Central memory CD8-positive, alpha-beta T cell (primary cell): ENCODE measurements at regions not wholly inside any gene's neighbourhood (a gene's known extent, or its start where the extent isn't known, plus 50 kb on each side); places are given as distances from the start of the nearest gene placed in this dataset.
"Not testable (repeated sequence)": the region's sequence is repeated elsewhere in the genome, so short reads cannot be mapped to it uniquely, and the experiment has no call there.

Source experiments
- ATAC-seq: fragments of 150-1000 bp; cut with Tn5 transposase; replicated peaks from 2 replicates; pipeline ENCODE4 v1.10.0; 2022; ENCODE audit warnings: mild to moderate bottlenecking, moderate FRiP score, moderate number of reproducible peaks; ENCODE audit not compliant: poor library complexity, severe bottlenecking; ENCODE audit errors: extremely low read depth
- DNase-seq, 2 donors: peaks; one replicate each; pipeline ENCODE4 v3.0.0; 2021; ENCODE audit warnings: low spot score in 2 of 2
- H3K27ac Mint-ChIP-seq: one replicate; pipeline ENCODE4 v1.8.0; 2022; ENCODE audit warnings: low read depth, mild to moderate bottlenecking, moderate library complexity, mixed read lengths
- H3K27me3 Mint-ChIP-seq: one replicate; pipeline ENCODE4 v1.8.0; 2022; ENCODE audit warnings: mixed read lengths
- H3K36me3 Mint-ChIP-seq: one replicate; pipeline ENCODE4 v1.8.0; 2022; ENCODE audit warnings: mild to moderate bottlenecking, moderate library complexity, mixed read lengths; ENCODE audit not compliant: insufficient read depth
- H3K4me1 Mint-ChIP-seq: one replicate; pipeline ENCODE4 v1.8.0; 2022; ENCODE audit warnings: mixed read lengths
- H3K4me3 Mint-ChIP-seq: one replicate; pipeline ENCODE4 v1.8.0; 2022; ENCODE audit warnings: mild to moderate bottlenecking, moderate library complexity, mixed read lengths
- H3K9me3 Mint-ChIP-seq: one replicate; pipeline ENCODE4 v1.8.0; 2022; ENCODE audit warnings: mixed read lengths

DNA sequence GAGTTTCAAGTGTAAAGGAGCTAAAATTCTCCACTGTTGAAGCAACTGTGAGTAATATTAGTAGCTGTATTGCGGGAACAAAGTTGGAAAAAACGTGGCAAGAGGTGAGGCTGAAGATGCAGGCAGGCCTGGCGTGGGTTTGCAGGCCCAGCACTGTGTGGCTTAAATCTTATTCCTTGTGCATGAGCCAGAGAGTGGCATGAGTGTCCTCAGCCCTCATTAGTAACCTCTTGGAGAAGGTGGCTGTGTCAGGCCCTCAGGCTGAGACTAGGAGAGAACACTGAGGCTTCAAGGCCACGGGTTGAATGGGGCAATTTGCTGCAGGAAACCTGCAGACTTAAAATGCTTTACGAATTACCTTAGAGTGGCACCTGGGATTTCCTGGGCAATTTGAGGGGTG, 372.7 kb upstream of the CITED2 start:
- no peaks in the 10 kb centered on the region for H3K36me3 Mint-ChIP-seq
- H3K27me3 Mint-ChIP-seq, result no peaks in the 10 kb centered on the region
- no peak overlapping the region for H3K27ac Mint-ChIP-seq
- no peaks in the 10 kb centered on the region for H3K9me3 Mint-ChIP-seq
- DNase-seq (no peak), ATAC-seq (no peak)
- H3K4me3 Mint-ChIP-seq, result no peak overlapping the region
- no peaks in the 10 kb centered on the region for H3K4me1 Mint-ChIP-seq

DNA sequence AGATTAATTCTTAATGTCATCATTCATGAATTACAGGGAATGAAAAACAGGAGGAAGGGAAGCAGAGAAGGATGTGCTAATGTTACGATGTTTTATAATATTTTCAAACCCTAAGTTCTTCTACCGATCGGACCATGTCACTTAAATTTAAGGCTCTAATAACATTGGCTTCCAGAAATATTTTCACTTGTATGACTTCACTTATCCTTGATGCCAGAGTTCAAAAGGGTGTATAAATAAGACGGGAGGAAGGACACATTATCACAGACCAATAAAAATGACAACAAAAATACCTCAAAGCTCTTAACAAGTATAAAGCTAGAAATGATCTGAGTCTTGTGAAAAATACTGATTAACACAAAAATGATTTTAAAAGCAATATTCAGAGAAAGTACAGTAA, 370.4 kb upstream of the CITED2 start:
- no peaks in the 10 kb centered on the region for H3K27me3 Mint-ChIP-seq

DNA sequence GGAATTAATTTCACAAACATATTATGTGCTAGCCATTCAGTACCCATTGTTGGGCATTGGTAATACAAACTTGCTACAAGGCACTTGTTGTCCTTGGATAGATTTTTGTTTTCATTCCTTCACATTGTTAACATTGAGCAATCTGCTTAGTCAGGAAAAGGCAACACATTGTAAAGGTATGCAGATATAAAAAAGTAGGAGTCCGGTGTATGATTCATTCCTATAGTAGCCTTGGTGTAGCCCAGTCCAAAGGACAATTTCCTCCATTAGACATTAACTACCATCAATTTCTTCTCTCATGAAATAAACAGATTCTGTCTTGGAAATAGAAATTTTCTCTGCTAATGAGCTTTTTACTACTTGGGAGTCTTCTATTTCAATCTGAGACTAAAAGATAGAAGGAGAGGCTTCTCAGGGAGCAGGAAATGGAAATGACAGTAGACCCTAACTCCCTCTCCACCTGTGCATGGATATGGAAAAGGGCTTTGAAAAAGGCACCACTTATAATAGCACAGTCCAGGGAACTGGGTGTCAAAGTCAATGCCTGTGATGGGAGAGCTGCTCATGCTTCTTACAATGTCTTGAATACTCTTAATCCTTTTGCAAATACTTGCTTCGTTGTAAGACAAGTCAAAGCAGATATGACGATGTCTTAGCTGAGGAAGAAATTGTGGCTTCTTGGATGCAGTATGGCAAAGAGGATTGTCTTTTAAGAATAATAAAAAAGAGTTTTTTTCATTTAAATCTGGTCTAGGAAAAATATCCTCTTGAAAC, 369.4 kb upstream of the CITED2 start:
- DNase-seq (no peak), ATAC-seq (no peak)
- Mint-ChIP-seq H3K36me3 (no peaks in the 10 kb centered on the region), H3K4me3 (no peak overlapping the region), H3K4me1 (no peaks in the 10 kb centered on the region), H3K9me3 (no peaks in the 10 kb centered on the region), H3K27me3 (no peaks in the 10 kb centered on the region), H3K27ac (no peak overlapping the region)

More for the DNA sequence above, 370.4 kb upstream of the CITED2 start:
- Mint-ChIP-seq H3K4me1 (no peaks in the 10 kb centered on the region), H3K9me3 (no peaks in the 10 kb centered on the region), H3K36me3 (no peaks in the 10 kb centered on the region), H3K27ac (no peak overlapping the region), H3K4me3 (no peak overlapping the region)
- no peak for DNase-seq
- ATAC-seq, result no peak

DNA sequence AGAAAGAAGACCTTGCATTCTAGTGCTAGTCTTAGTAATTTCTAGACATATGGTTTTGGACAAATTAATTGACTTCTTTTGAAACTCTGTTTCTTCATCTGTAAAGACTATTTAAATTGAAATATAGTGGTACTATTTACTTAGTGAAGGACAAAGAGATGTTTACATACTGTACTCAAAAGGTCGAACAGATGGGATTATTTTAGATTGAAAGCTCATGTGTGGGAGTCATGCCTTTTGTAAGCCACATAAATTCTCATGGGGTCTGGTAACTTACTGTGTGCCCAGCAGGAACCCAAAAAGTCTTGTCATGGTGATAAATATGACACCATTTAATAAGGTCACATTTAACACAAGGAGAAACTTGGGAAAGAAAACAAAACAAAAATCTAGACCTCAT, 368.2 kb upstream of the CITED2 start:
- H3K36me3 Mint-ChIP-seq, result no peaks in the 10 kb centered on the region
- H3K27ac Mint-ChIP-seq, result no peak overlapping the region
- H3K27me3 Mint-ChIP-seq, result no peaks in the 10 kb centered on the region
- no peaks in the 10 kb centered on the region for H3K4me1 Mint-ChIP-seq
- DNase-seq (no peak), ATAC-seq (no peak)
- H3K4me3 Mint-ChIP-seq, result no peak overlapping the region
- H3K9me3 Mint-ChIP-seq, result no peaks in the 10 kb centered on the region

DNA sequence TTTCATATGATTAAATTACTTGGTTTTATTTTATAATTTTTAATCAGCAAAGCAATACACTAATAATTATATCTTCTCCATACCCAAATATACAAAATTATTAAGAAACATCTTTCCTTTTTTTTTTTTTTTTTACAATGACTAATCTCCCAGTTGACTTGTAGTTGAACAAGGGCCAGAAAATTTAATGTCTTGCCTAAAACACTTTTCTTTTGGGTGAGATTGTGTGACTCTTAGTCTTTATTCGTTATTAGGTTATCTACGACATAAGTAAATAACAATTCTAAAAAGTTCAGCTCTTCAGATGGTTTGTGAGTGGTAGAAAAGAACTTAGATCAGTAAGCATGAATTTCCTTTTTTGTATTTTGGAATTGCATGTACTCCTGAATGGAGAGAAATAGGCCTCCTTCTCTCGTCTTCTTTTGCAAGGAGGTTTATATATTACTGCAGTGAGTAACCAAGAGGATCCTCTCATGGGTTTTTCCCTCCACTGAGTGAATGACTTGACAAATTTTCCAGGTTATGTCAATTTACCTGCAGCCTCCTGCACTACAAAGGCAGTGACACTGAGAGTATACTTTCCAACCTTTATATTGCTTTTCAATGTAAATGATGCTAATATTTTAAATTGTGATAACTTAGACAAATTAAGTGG, 364.5 kb upstream of the CITED2 start:
- Mint-ChIP-seq H3K27me3 (peaks cover 9% of the 10 kb centered on the region), H3K4me3 (no peak overlapping the region), H3K4me1 (no peaks in the 10 kb centered on the region), H3K36me3 (no peaks in the 10 kb centered on the region), H3K27ac (no peak overlapping the region), H3K9me3 (no peaks in the 10 kb centered on the region)
- ATAC-seq, result no peak
- no peak for DNase-seq

DNA sequence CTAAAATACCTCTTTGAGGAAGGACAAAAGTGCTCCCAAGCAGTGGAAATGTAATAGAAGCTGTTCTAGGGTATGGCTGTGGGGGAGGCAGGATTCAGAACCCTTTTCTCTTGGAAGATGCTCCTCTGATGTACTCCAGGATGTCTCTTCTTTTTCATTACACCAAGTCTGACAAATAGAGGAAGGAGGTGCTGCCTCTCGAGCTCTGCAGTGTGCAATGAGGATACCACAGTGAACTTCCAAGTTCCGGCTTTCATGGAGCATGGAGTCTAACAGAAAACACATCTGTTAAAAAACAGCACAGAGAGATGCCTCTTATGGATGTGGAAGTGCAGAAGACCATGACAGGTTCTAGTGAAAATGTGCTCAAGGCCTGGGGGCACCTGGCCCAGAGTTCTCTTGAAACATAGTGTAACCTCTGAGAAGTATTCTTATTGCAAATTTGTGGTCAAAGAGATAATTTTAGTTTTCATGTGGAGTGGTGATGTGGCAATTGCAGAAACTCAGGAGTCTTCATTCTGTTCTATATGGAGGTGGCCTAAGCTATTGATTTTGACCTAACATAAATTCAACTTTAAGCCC, 362.0 kb upstream of the CITED2 start:
- no peak overlapping the region for H3K4me3 Mint-ChIP-seq
- ATAC-seq (no peak), DNase-seq (no peak)
- no peaks in the 10 kb centered on the region for H3K36me3 Mint-ChIP-seq
- H3K9me3 Mint-ChIP-seq, result no peaks in the 10 kb centered on the region
- peaks cover 25% of the 10 kb centered on the region for H3K27me3 Mint-ChIP-seq
- no peaks in the 10 kb centered on the region for H3K4me1 Mint-ChIP-seq
- H3K27ac Mint-ChIP-seq, result no peak overlapping the region

DNA sequence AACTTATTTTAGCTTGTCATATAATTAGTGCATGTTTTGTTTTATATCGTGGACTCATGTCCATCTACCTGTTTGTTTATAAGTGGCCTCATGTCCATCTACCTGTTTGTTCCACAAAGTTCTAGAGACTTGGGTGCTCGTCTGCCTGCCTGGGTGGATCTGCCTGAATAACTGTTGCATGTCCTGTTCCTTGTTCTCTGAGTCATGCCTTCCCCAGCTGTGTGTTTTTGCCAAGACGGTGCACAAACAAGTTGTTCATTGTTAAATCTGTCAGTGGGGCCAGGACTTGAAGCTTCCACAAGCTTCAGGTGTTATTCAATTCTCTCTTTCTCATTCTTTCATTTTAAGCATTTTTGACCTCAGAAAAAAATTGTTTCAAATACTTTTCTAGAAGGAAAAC, 358.0 kb upstream of the CITED2 start:
- no peak for ATAC-seq
- DNase-seq, result no peak
- Mint-ChIP-seq H3K27ac (no peak overlapping the region), H3K9me3 (no peaks in the 10 kb centered on the region), H3K27me3 (peaks cover 25% of the 10 kb centered on the region), H3K4me1 (no peaks in the 10 kb centered on the region), H3K4me3 (no peak overlapping the region), H3K36me3 (no peaks in the 10 kb centered on the region)

DNA sequence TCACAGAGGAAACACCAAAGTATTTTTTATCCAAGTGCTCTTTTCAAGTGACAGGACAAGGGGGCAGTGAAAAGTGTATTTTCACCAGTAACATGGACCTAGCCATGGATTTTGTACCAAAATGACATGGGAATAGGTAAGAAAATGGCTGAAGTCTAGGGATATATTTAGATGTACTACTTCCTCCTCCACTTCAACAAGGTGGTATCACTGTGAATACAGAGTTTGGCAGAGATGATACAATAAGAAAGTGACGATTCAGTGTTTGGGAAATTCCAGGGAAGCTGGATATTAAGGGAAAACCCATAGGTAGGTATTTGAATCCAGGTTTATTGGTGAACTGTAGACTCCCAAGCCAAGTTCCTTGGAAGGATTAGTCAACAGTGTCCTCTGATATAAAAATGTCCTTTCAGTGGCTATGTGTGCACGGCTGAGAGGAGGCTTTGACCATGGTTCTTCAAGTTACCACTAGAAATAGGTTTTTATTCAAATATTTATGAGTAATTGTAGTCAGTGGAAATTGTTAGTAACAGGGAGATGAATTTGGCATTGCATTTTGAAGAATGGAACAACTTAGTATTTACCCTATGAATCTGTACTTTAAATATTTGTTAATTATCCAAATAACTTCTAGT, 356.0 kb upstream of the CITED2 start:
- Mint-ChIP-seq H3K27ac (no peak overlapping the region), H3K4me1 (no peaks in the 10 kb centered on the region), H3K27me3 (peaks cover 25% of the 10 kb centered on the region), H3K4me3 (no peak overlapping the region), H3K36me3 (no peaks in the 10 kb centered on the region), H3K9me3 (no peaks in the 10 kb centered on the region)
- no peak for ATAC-seq
- DNase-seq, result no peak

DNA sequence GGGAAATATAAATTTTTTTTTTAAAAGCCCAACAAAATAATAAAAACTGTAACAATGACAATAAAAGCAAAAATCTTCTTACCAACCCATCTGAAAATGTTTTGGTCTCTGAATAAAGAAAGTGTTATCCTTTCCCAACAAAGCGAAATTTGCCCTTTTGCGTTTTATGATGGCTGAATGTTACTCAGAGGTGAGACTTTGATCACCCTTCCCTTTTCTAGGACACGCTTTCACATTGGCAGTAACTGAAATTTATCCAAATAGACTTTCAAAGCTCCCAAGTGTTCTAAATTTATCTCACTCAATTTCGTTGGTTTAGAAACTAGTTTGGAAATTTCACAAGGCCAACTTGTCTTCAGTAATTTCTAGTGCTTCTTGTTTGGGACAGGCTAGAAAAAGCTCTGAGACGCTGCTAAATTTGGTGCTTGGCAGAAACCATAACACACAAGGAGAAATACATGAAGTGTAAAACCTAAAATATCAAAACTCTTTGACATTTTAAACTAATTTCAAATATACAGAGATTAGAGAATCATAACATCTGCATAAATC, 354.5 kb upstream of the CITED2 start:
- ATAC-seq (no peak), DNase-seq (no peak)
- H3K4me1 Mint-ChIP-seq, result no peaks in the 10 kb centered on the region
- no peak overlapping the region for H3K27ac Mint-ChIP-seq
- peaks cover 16% of the 10 kb centered on the region for H3K27me3 Mint-ChIP-seq
- H3K4me3 Mint-ChIP-seq, result no peak overlapping the region
- no peaks in the 10 kb centered on the region for H3K36me3 Mint-ChIP-seq
- no peaks in the 10 kb centered on the region for H3K9me3 Mint-ChIP-seq

DNA sequence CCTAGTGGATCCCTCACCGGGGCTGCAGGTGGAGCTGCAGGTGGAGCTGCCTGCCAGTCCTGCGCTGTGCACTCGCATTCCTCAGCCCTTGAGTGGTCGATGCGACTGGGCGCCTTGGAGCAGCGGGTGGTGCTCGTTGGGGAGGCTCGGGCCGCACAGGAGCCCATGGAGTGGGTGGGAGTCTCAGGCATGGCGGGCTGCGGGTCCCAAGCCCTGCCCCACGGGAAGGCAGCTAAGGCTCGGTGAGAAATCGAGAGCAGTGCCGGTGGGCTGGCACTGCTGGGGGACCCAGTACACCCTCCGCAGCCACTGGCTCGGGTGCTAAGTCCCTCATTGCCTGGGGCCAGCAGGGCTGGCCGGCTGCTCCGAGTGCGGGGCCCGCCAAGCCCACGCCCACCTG, 351.8 kb upstream of the CITED2 start:
- not testable (repeated sequence) for H3K27me3 Mint-ChIP-seq

DNA sequence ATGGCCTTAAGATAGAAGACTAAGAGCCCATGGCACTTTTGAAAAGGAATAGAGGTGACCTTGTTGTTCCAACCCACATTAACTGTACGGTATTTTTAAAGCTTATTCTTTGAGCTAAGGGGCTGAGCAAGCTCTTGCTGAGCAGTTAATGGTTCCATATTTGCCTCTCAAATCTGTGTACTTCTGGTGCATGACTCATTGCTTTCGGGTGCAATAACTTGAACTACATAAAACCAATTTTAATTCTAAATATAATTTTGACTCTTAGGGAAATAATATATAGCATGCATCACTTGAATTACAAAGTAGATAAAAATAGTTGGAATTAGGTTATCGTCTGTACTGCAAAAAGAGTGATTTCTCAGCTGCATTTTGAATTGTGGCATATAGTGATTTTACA, 348.1 kb upstream of the CITED2 start:
- Mint-ChIP-seq H3K9me3 (no peaks in the 10 kb centered on the region), H3K27ac (no peak overlapping the region)

More for the DNA sequence above, 351.8 kb upstream of the CITED2 start:
- not testable (repeated sequence) for H3K36me3 Mint-ChIP-seq, H3K27ac Mint-ChIP-seq, H3K4me3 Mint-ChIP-seq, H3K9me3 Mint-ChIP-seq, DNase-seq, H3K4me1 Mint-ChIP-seq, ATAC-seq

DNA sequence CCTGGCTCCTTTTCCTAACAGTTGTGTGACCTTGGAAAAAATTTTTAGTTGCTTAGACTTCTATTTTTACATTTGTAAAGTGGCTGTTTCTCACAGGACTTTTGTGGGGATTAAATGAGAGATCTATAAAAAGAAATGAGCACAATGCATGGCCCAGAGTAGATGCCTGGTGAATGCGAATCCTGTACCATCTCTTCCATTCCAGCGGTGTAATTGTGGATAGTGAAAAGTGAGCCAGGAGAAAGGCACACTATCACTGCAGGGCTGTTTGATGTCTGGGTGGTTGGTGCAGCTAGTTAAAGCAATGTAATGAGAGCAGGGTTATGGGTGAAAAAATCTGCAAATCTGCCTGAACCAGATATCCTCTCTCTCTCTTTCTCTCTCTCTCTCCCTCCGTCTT, 347.5 kb upstream of the CITED2 start:
- ATAC-seq, result no peak
- Mint-ChIP-seq H3K4me1 (no peaks in the 10 kb centered on the region), H3K36me3 (peaks cover 2% of the 10 kb centered on the region), H3K27me3 (peaks cover 9% of the 10 kb centered on the region), H3K27ac (no peak overlapping the region), H3K9me3 (no peaks in the 10 kb centered on the region), H3K4me3 (no peak overlapping the region)
- no peak for DNase-seq

More for the DNA sequence above, 348.1 kb upstream of the CITED2 start:
- DNase-seq, result no peak
- peaks cover 2% of the 10 kb centered on the region for H3K36me3 Mint-ChIP-seq
- no peak overlapping the region for H3K4me3 Mint-ChIP-seq
- no peaks in the 10 kb centered on the region for H3K4me1 Mint-ChIP-seq
- no peak for ATAC-seq
- peaks cover 9% of the 10 kb centered on the region for H3K27me3 Mint-ChIP-seq
